OCI-LY3 (cell line): ENCODE measurements at regions not wholly inside any gene's neighbourhood (a gene's known extent, or its start where the extent isn't known, plus 50 kb on each side); places are given as distances from the start of the nearest gene placed in this dataset.

Source experiments
- CTCF ChIP-seq: fragments of 200-600, 300-600 bp; sonication (generic); IDR thresholded peaks from 2 replicates; pipeline ENCODE4 v1.5.1; 2014; ENCODE audit warnings: antibody characterized with exemption, low read length, low read depth
- EZH2phosphoT487 ChIP-seq: fragments of 200-600 bp; shearing (Covaris generic); IDR thresholded peaks from 2 replicates; pipeline ENCODE4 v1.6.1; 2018; ENCODE audit warnings: antibody characterized with exemption, mixed run types, low read depth

- no peak for TF ChIP-seq CTCF
- no peak for TF ChIP-seq EZH2phosphoT487
Measured at GRCh38 chr5:67291671-67292070, 95.1 kb upstream of the CD180 start.
